DND-41 (cell line): ENCODE measurements at regions not wholly inside any gene's neighbourhood (a gene's known extent, or its start where the extent isn't known, plus 50 kb on each side); places are given as distances from the start of the nearest gene placed in this dataset.

Experiments
- ATAC-seq: fragments of 200-7000 bp; cut with Tn5 transposase; 3 replicates; pipeline ENCODE4 v1.9.1; 2021; ENCODE audit warnings: low read depth; ENCODE audit not compliant: insufficient read depth
- DNase-seq: peaks from one replicate; pipeline ENCODE4 v3.0.0-alpha.2; 2020
- H2AFZ ChIP-seq: 2 replicates; pipeline ENCODE4 v1.6.0; 2012; ENCODE audit warnings: low read depth, low read length
- H3K27ac ChIP-seq: 2 replicates; pipeline ENCODE4 v1.5.1; 2012; ENCODE audit warnings: low read length, inconsistent platforms
- H3K27me3 ChIP-seq: fragments of 200-600 bp; sonication (generic); 2 replicates; pipeline ENCODE4 v1.6.0; 2012; ENCODE audit warnings: low read length, mild to moderate bottlenecking, inconsistent platforms; ENCODE audit not compliant: insufficient read depth, poor library complexity
- H3K36me3 ChIP-seq: 2 replicates; pipeline ENCODE4 v1.5.1; 2012; ENCODE audit warnings: low read length, inconsistent platforms; ENCODE audit not compliant: insufficient read depth
- H3K4me1 ChIP-seq: 2 replicates; pipeline ENCODE4 v1.5.1; 2012; ENCODE audit warnings: mild to moderate bottlenecking, low read length; ENCODE audit not compliant: insufficient read depth
- H3K4me2 ChIP-seq: 2 replicates; pipeline ENCODE4 v1.6.0; 2012; ENCODE audit warnings: mild to moderate bottlenecking, moderate library complexity, low read length, inconsistent platforms; ENCODE audit not compliant: insufficient read depth
- H3K4me3 ChIP-seq, 2 experiments: fragments of 200-600 bp in 1 of 2; shearing (Covaris generic) in 1 of 2; 2 replicates each; pipeline ENCODE4 v1.5.1; 2012 to 2016; ENCODE audit warnings: inconsistent platforms in 2 of 2, low read length in 2 of 2, mild to moderate bottlenecking in 2 of 2, low read depth in 1 of 2, moderate library complexity in 1 of 2
- H3K79me2 ChIP-seq: 2 replicates; pipeline ENCODE4 v1.6.0; 2012; ENCODE audit warnings: low read length, inconsistent platforms; ENCODE audit not compliant: insufficient read depth
- H3K9ac ChIP-seq: 2 replicates; pipeline ENCODE4 v1.6.0; 2012; ENCODE audit warnings: low read depth, mild to moderate bottlenecking, inconsistent platforms, low read length, moderate library complexity
- H3K9me3 ChIP-seq: 2 replicates; pipeline ENCODE4 v1.5.1; 2012; ENCODE audit warnings: low read length, moderate library complexity, mild to moderate bottlenecking, inconsistent platforms; ENCODE audit not compliant: insufficient read depth, severe bottlenecking
- H4K20me1 ChIP-seq: 2 replicates; pipeline ENCODE4 v1.6.0; 2012; ENCODE audit warnings: low read length; ENCODE audit not compliant: insufficient read depth
- EZH2 ChIP-seq: IDR thresholded peaks from 3 replicates; pipeline ENCODE4 v1.6.1; 2012; ENCODE audit warnings: borderline replicate concordance, low read depth, mild to moderate bottlenecking, moderate library complexity, low read length, inconsistent platforms; ENCODE audit not compliant: severe bottlenecking
- TF ChIP-seq, protein P1 (sequence below): IDR thresholded peaks from 2 replicates; pipeline ENCODE4 v1.5.1; 2012; ENCODE audit warnings: borderline replicate concordance, low read length, moderate library complexity, mild to moderate bottlenecking; ENCODE audit not compliant: poor library complexity, severe bottlenecking; ENCODE audit errors: extremely low read depth

DNA sequence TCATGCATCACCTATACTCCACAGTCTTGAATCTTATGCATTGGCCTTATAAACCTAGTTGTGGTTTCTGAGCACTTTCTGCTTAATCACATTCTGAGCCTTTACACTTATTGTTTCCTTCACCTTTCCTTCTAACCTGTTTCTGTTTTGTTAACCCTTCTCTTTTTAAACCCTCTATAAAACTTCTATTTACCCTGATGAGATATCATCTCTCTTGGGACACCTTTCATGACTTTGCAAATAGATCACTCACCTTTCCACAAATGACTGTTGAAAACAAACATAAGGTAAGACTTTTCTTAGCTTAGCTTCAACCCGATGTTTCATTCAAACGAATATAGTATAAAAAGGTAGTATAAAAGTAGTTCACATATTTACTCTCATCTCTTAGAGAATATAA is 483.6 kb downstream of the FAM181B start:
- Histone ChIP-seq H3K9ac (no peak overlapping the region), H3K4me2 (no peak overlapping the region), H3K27ac (no peak overlapping the region), H3K27me3 (no peaks in the 10 kb centered on the region), H3K79me2 (no peaks in the 10 kb centered on the region), H2AFZ (no peak overlapping the region), H4K20me1 (no peaks in the 10 kb centered on the region), H3K4me1 (no peaks in the 10 kb centered on the region), H3K9me3 (no peaks in the 10 kb centered on the region), H3K4me3 (no peak overlapping the region), H3K36me3 (no peaks in the 10 kb centered on the region)
- no peak for ATAC-seq
- TF ChIP-seq, protein P1, sequence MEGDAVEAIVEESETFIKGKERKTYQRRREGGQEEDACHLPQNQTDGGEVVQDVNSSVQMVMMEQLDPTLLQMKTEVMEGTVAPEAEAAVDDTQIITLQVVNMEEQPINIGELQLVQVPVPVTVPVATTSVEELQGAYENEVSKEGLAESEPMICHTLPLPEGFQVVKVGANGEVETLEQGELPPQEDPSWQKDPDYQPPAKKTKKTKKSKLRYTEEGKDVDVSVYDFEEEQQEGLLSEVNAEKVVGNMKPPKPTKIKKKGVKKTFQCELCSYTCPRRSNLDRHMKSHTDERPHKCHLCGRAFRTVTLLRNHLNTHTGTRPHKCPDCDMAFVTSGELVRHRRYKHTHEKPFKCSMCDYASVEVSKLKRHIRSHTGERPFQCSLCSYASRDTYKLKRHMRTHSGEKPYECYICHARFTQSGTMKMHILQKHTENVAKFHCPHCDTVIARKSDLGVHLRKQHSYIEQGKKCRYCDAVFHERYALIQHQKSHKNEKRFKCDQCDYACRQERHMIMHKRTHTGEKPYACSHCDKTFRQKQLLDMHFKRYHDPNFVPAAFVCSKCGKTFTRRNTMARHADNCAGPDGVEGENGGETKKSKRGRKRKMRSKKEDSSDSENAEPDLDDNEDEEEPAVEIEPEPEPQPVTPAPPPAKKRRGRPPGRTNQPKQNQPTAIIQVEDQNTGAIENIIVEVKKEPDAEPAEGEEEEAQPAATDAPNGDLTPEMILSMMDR = no peak
- no peak for TF ChIP-seq EZH2
- DNase-seq = no peak

DNA sequence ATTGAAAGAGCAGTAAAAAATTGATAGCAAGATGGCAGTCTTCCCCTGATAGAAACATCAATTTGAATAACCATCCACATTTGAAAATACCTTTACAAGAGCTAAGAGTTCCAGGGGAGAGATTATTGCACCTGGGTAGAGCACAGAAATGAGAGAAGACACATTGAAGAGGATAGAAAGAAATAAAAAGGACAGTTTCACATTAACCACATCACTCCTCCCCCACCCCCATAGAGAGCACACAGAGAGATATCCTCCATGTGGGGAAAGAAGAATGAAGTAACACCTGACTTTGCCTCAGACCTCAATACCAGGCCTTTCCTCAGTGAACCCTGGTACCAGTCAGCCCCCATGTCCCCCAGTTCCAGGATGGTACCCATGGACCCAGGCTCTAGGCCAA is 486.7 kb downstream of the FAM181B start:
- no peak overlapping the region for H2AFZ ChIP-seq
- DNase-seq = no peak

DNA sequence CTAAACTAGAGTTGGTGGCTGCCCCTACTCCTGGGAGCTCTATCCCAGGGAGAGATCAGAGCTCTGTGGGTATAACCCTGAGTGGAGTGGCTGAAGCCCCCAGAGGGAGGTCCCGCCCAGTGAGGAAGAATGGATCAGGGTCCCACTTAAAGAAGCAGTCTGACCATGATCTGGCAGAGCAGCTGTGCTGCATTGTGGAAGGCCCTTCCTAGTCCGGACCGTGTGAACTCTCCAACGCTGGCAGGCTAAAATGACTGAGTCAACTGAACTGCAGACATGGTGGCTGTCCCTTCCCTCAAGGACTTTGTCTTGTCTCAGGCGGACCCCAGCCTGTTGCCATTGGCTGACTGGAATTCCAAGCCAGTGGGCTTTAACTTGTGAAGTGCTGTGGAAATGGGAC is 494.2 kb downstream of the FAM181B start:
- TF ChIP-seq, protein P1 = no peak
- TF ChIP-seq EZH2 = no peak
- H3K9ac ChIP-seq = no peak overlapping the region
- no peaks in the 10 kb centered on the region for H3K9me3 ChIP-seq
- H3K4me1 ChIP-seq = no peaks in the 10 kb centered on the region
- no peak overlapping the region for H3K4me2 ChIP-seq
- no peak overlapping the region for H3K4me3 ChIP-seq
- DNase-seq (no peak), ATAC-seq (no peak)
- H3K79me2 ChIP-seq = no peaks in the 10 kb centered on the region
- H3K36me3 ChIP-seq = no peaks in the 10 kb centered on the region
- H3K27me3 ChIP-seq = no peaks in the 10 kb centered on the region
- no peak overlapping the region for H3K27ac ChIP-seq
- no peaks in the 10 kb centered on the region for H4K20me1 ChIP-seq
- H2AFZ ChIP-seq = no peak overlapping the region

More for the DNA sequence above, 486.7 kb downstream of the FAM181B start:
- no peaks in the 10 kb centered on the region for H4K20me1 ChIP-seq
- H3K9me3 ChIP-seq = no peaks in the 10 kb centered on the region
- no peaks in the 10 kb centered on the region for H3K36me3 ChIP-seq
- H3K27ac ChIP-seq = no peak overlapping the region
- no peak overlapping the region for H3K4me2 ChIP-seq
- TF ChIP-seq EZH2 = no peak
- TF ChIP-seq, protein P1 = no peak
- no peaks in the 10 kb centered on the region for H3K27me3 ChIP-seq
- no peak overlapping the region for H3K9ac ChIP-seq
- H3K79me2 ChIP-seq = no peaks in the 10 kb centered on the region
- H3K4me3 ChIP-seq = no peak overlapping the region
- no peaks in the 10 kb centered on the region for H3K4me1 ChIP-seq
- ATAC-seq = no peak

DNA sequence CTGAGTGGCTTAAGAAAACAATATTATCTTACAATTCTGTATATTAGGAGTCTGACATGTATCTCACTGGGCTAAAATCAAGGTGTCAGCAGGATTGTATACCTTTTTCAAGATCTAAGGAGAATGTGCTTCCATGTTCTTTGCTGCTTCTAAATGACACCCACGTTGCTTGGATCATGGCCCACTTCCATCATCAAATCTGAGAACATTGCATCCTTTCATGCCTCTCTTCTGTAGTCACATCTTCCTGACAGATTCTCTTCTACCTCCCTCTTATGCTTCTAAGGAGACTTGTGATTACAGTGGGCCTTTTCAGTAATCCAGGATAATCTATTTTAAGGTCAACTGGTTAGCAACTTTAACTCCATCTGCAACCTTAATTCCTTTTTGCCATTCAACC is 499.4 kb downstream of the FAM181B start:
- DNase-seq (no peak), ATAC-seq (no peak)
- no peaks in the 10 kb centered on the region for H3K36me3 ChIP-seq
- no peaks in the 10 kb centered on the region for H3K79me2 ChIP-seq
- no peak for TF ChIP-seq EZH2
- no peak overlapping the region for H3K4me2 ChIP-seq
- no peaks in the 10 kb centered on the region for H3K9me3 ChIP-seq
- no peaks in the 10 kb centered on the region for H3K4me1 ChIP-seq
- H3K9ac ChIP-seq = no peak overlapping the region
- no peak overlapping the region for H2AFZ ChIP-seq
- no peaks in the 10 kb centered on the region for H4K20me1 ChIP-seq
- no peaks in the 10 kb centered on the region for H3K27me3 ChIP-seq
- H3K4me3 ChIP-seq = no peak overlapping the region
- H3K27ac ChIP-seq = no peak overlapping the region
